HCT116 (cell line): ENCODE measurements at regions not wholly inside any gene's neighbourhood (a gene's known extent, or its start where the extent isn't known, plus 50 kb on each side); places are given as distances from the start of the nearest gene placed in this dataset.

Experiments
- ATAC-seq: fragments of 200-7000 bp; cut with Tn5 transposase; 2 replicates; pipeline ENCODE4 v1.9.1; 2020; ENCODE audit warnings: mild to moderate bottlenecking, moderate library complexity
- BruUV-seq: library from RNA; stranded (reverse); fragments of 400-500 nt; replicated peaks from 2 replicates; lab custom pipeline; 2021; lab: Mats Ljungman, UMichigan
- CTCF ChIA-PET: fragments of 300-600 bp; sonication (Branson Sonifier 250); formaldehyde crosslinking; loops from one replicate; lab custom pipeline; 2021; ENCODE audit warnings: antibody characterized with exemption; lab: Charles Lee
- POLR2A ChIA-PET: fragments of 300-600, 350-600 bp; sonication (Branson Sonifier 250); formaldehyde crosslinking; loops from one replicate; lab custom pipeline; 2021; ENCODE audit warnings: antibody characterized with exemption; lab: Charles Lee
- RAD21 ChIA-PET, 2 experiments: fragments of 300-600 bp; sonication (Branson Sonifier 250); formaldehyde crosslinking; loops; one replicate each; lab custom pipeline; 2023; ENCODE audit warnings: low total read pairs in 2 of 2; ENCODE audit not compliant: uncharacterized antibody in 2 of 2, unreplicated experiment in 2 of 2, low non-redundant PET in 1 of 2; lab: Charles Lee
- DNase-seq: peaks from one replicate; pipeline ENCODE4 v3.0.0-alpha.2; 2010; ENCODE audit warnings: low read depth, low spot score
- H2AFZ ChIP-seq: fragments of 200-600 bp; shearing (Covaris generic), sonication (generic); 2 replicates; pipeline ENCODE4 v1.6.1; 2017; ENCODE audit warnings: low read depth, mixed run types, mixed read lengths, antibody characterized with exemption, low read length; ENCODE audit not compliant: poor library complexity, severe bottlenecking
- H3K27ac ChIP-seq: 2 replicates; pipeline ENCODE4 v1.5.1; 2012; ENCODE audit warnings: low read depth, low read length
- H3K27me3 ChIP-seq: fragments of 200-600 bp; sonication (generic); 2 replicates; pipeline ENCODE4 v1.6.1; 2016; ENCODE audit warnings: mixed run types, low read length, mixed read lengths; ENCODE audit not compliant: insufficient read depth
- H3K36me3 ChIP-seq, 2 experiments: fragments of 200-500 bp in 1 of 2; fragments of 200-600 bp in 1 of 2; sonication (Bioruptor generic) in 1 of 2; sonication (generic) in 1 of 2; 2 replicates each; pipeline versions ENCODE4 v1.5.1 to v1.6.1; 2014 to 2016; ENCODE audit warnings: low read length in 2 of 2, inconsistent platforms in 1 of 2, mixed read lengths in 1 of 2, mixed run types in 1 of 2; ENCODE audit not compliant: insufficient read depth in 2 of 2, control insufficient read depth in 1 of 2
- H3K4me1 ChIP-seq, 2 experiments: fragments of 200-600 bp in 1 of 2; sonication (generic) in 1 of 2; 2 replicates each; pipeline versions ENCODE4 v1.5.1 to v1.6.1; 2012 to 2017; ENCODE audit warnings: low read length in 2 of 2, inconsistent platforms in 1 of 2, mild to moderate bottlenecking in 1 of 2, mixed read lengths in 1 of 2, mixed run types in 1 of 2, moderate library complexity in 1 of 2; ENCODE audit not compliant: insufficient read depth in 2 of 2, control insufficient read depth in 1 of 2
- H3K4me2 ChIP-seq: fragments of 200-600 bp; sonication (generic); 2 replicates; pipeline ENCODE4 v1.6.1; 2017; ENCODE audit warnings: mixed run types, low read length, mixed read lengths
- H3K4me3 ChIP-seq, 2 experiments: fragments of 200-600 bp in 1 of 2; sonication (generic) in 1 of 2; replicated peaks in 1 of 2; 2 replicates each; pipeline ENCODE4 v1.5.1; 2011 to 2016; ENCODE audit warnings: low read length in 2 of 2, control low read depth in 1 of 2, low read depth in 1 of 2, mild to moderate bottlenecking in 1 of 2, mixed read lengths in 1 of 2, mixed run types in 1 of 2
- H3K79me2 ChIP-seq: fragments of 200-600 bp; sonication (generic); 2 replicates; pipeline ENCODE4 v1.6.1; 2017; ENCODE audit warnings: mild to moderate bottlenecking, mixed run types, low read length, moderate library complexity, mixed read lengths; ENCODE audit not compliant: insufficient read depth
- H3K9ac ChIP-seq: fragments of 200-600 bp; sonication (generic); 2 replicates; pipeline ENCODE4 v1.6.1; 2016; ENCODE audit warnings: low read length, mixed read lengths
- H3K9me2 ChIP-seq: fragments of 200-600 bp; sonication (generic), shearing (Covaris generic); 2 replicates; pipeline ENCODE4 v1.6.1; 2017; ENCODE audit warnings: mixed run types, mild to moderate bottlenecking, moderate library complexity; ENCODE audit not compliant: insufficient read depth
- H3K9me3 ChIP-seq, 2 experiments: fragments of 200-500 bp in 1 of 2; fragments of 200-600 bp in 1 of 2; sonication (Bioruptor generic) in 1 of 2; sonication (generic) in 1 of 2; 2 replicates each; pipeline ENCODE4 v1.6.1; 2014 to 2017; ENCODE audit warnings: low read length in 2 of 2, mixed read lengths in 2 of 2, inconsistent platforms in 1 of 2, low read depth in 1 of 2, mild to moderate bottlenecking in 1 of 2, mixed run types in 1 of 2, moderate library complexity in 1 of 2; ENCODE audit not compliant: control insufficient read depth in 1 of 2, insufficient read depth in 1 of 2
- H4K20me1 ChIP-seq: fragments of 200-600 bp; sonication (generic), shearing (Covaris generic); 2 replicates; pipeline ENCODE4 v1.6.1; 2017; ENCODE audit warnings: mixed run types, mild to moderate bottlenecking, moderate library complexity; ENCODE audit not compliant: insufficient read depth
- CBX3 ChIP-seq: IDR thresholded peaks from 2 replicates; pipeline ENCODE4 v1.6.1; 2012; ENCODE audit warnings: low read depth
- CEBPB ChIP-seq: IDR thresholded peaks from 2 replicates; pipeline ENCODE4 v1.6.1; 2012; ENCODE audit warnings: low read depth
- CTCF ChIP-seq, 3 experiments: fragments of 200-600 bp in 1 of 3; sonication (generic) in 1 of 3; IDR thresholded peaks in 2 of 3; conservative IDR thresholded peaks in 1 of 3; 2 replicates each; pipeline ENCODE4 v1.5.1; 2012 to 2017; ENCODE audit warnings: low read depth in 2 of 3, low read length in 2 of 3, antibody characterized with exemption in 1 of 3, borderline replicate concordance in 1 of 3, control low read depth in 1 of 3, mild to moderate bottlenecking in 1 of 3, mixed read lengths in 1 of 3, mixed run types in 1 of 3, moderate library complexity in 1 of 3; ENCODE audit not compliant: insufficient read depth in 1 of 3
- EGR1 ChIP-seq: IDR thresholded peaks from 2 replicates; pipeline ENCODE4 v1.6.1; 2012; ENCODE audit warnings: low read depth
- ELF1 ChIP-seq: IDR thresholded peaks from 2 replicates; pipeline ENCODE4 v1.6.1; 2012; ENCODE audit warnings: low read depth, borderline replicate concordance
- EZH2phosphoT487 ChIP-seq: fragments of 200-600 bp; IDR thresholded peaks from 2 replicates; pipeline ENCODE4 v1.6.1; 2018; ENCODE audit warnings: antibody characterized with exemption, borderline replicate concordance
- FOSL1 ChIP-seq: IDR thresholded peaks from 2 replicates; pipeline ENCODE4 v1.6.1; 2012; ENCODE audit warnings: low read depth
- POLR2A ChIP-seq: IDR thresholded peaks from 2 replicates; pipeline ENCODE4 v1.7.0; 2011; ENCODE audit warnings: borderline replicate concordance; ENCODE audit not compliant: insufficient read depth, insufficient read length; ENCODE audit errors: extremely low read depth
- POLR2AphosphoS5 ChIP-seq: IDR thresholded peaks from 2 replicates; pipeline ENCODE4 v1.6.1; 2011; ENCODE audit warnings: mild to moderate bottlenecking, low read depth, low read length, moderate library complexity
- SIN3A ChIP-seq: IDR thresholded peaks from 2 replicates; pipeline ENCODE4 v1.6.1; 2012; ENCODE audit warnings: low read depth
- SRF ChIP-seq: IDR thresholded peaks from 2 replicates; pipeline ENCODE4 v1.6.1; 2012; ENCODE audit warnings: low read depth
- TCF7L2 ChIP-seq: IDR thresholded peaks from 2 replicates; pipeline ENCODE4 v1.7.0; 2011; ENCODE audit warnings: borderline replicate concordance, inconsistent platforms; ENCODE audit not compliant: insufficient read depth, insufficient read length; ENCODE audit errors: extremely low read depth
- YY1 ChIP-seq: IDR thresholded peaks from 2 replicates; pipeline ENCODE4 v1.6.1; 2011; ENCODE audit warnings: low read length, low read depth, moderate library complexity, mild to moderate bottlenecking; ENCODE audit not compliant: insufficient replicate concordance; ENCODE audit errors: extremely low read depth
- ZFX ChIP-seq: fragments of 450-650 bp; IDR thresholded peaks from 2 replicates; pipeline ENCODE4 v1.6.1; 2017
- ZNF274 ChIP-seq: fragments of 200-500 bp; sonication (Bioruptor generic); IDR thresholded peaks from 2 replicates; pipeline ENCODE4 v1.6.1; 2014; ENCODE audit warnings: mild to moderate bottlenecking, low read depth, low read length, inconsistent platforms
- intact Hi-C: fragments of 100-400 bp; cut with micrococcal nuclease; formaldehyde crosslinking; loops from 2 replicates; pipeline ENCODE4 v1.10.0; 2022
- TF ChIP-seq, protein P1 (sequence below): IDR thresholded peaks from 2 replicates; pipeline ENCODE4 v1.6.1; 2012; ENCODE audit warnings: low read depth
- TF ChIP-seq, protein P2 (sequence below): IDR thresholded peaks from 2 replicates; pipeline ENCODE4 v1.6.1; 2011; ENCODE audit warnings: mild to moderate bottlenecking, low read length, moderate library complexity; ENCODE audit not compliant: insufficient replicate concordance; ENCODE audit errors: extremely low read depth
- TF ChIP-seq, protein P3 (sequence below): IDR thresholded peaks from 2 replicates; pipeline ENCODE4 v1.6.1; 2012
- TF ChIP-seq, protein P4 (sequence below): IDR thresholded peaks from 2 replicates; pipeline ENCODE4 v1.6.1; 2012

- no TSS peak for BruUV-seq
- ATAC-seq (no peak), DNase-seq (no peak)
- RAD21 ChIA-PET, result interaction anchor here in 1 of 2 experiments (0.7 kb wide), 1 partner anchor 11 kb away, joined by 3 read pairs; no protein-coding TSS in a partner anchor
- intact Hi-C loops, result no loop called here
- H3K4me2 ChIP-seq, result no peak overlapping the region
- no peak for TF ChIP-seq EGR1
- TF ChIP-seq, protein P1, sequence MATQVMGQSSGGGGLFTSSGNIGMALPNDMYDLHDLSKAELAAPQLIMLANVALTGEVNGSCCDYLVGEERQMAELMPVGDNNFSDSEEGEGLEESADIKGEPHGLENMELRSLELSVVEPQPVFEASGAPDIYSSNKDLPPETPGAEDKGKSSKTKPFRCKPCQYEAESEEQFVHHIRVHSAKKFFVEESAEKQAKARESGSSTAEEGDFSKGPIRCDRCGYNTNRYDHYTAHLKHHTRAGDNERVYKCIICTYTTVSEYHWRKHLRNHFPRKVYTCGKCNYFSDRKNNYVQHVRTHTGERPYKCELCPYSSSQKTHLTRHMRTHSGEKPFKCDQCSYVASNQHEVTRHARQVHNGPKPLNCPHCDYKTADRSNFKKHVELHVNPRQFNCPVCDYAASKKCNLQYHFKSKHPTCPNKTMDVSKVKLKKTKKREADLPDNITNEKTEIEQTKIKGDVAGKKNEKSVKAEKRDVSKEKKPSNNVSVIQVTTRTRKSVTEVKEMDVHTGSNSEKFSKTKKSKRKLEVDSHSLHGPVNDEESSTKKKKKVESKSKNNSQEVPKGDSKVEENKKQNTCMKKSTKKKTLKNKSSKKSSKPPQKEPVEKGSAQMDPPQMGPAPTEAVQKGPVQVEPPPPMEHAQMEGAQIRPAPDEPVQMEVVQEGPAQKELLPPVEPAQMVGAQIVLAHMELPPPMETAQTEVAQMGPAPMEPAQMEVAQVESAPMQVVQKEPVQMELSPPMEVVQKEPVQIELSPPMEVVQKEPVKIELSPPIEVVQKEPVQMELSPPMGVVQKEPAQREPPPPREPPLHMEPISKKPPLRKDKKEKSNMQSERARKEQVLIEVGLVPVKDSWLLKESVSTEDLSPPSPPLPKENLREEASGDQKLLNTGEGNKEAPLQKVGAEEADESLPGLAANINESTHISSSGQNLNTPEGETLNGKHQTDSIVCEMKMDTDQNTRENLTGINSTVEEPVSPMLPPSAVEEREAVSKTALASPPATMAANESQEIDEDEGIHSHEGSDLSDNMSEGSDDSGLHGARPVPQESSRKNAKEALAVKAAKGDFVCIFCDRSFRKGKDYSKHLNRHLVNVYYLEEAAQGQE, result no peak
- no peak for TF ChIP-seq EZH2phosphoT487
- no peak for TF ChIP-seq FOSL1
- TF ChIP-seq SRF, result no peak
- TF ChIP-seq POLR2AphosphoS5, result no peak
- no peak for TF ChIP-seq ELF1
- TF ChIP-seq, protein P2, sequence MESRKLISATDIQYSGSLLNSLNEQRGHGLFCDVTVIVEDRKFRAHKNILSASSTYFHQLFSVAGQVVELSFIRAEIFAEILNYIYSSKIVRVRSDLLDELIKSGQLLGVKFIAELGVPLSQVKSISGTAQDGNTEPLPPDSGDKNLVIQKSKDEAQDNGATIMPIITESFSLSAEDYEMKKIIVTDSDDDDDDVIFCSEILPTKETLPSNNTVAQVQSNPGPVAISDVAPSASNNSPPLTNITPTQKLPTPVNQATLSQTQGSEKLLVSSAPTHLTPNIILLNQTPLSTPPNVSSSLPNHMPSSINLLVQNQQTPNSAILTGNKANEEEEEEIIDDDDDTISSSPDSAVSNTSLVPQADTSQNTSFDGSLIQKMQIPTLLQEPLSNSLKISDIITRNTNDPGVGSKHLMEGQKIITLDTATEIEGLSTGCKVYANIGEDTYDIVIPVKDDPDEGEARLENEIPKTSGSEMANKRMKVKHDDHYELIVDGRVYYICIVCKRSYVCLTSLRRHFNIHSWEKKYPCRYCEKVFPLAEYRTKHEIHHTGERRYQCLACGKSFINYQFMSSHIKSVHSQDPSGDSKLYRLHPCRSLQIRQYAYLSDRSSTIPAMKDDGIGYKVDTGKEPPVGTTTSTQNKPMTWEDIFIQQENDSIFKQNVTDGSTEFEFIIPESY, result no peak
- TF ChIP-seq CTCF (IDR thresholded peaks at IDR 0.05 in 2 of 3, conservative IDR thresholded peaks at IDR 0.05 in 1 of 3; ENCODE audit: borderline replicate concordance in 1 of 3, insufficient read depth in 1 of 3, low read depth in 2 of 3, low read length in 2 of 3), result no peak
- TF ChIP-seq CEBPB, result no peak
- TF ChIP-seq, protein P3, sequence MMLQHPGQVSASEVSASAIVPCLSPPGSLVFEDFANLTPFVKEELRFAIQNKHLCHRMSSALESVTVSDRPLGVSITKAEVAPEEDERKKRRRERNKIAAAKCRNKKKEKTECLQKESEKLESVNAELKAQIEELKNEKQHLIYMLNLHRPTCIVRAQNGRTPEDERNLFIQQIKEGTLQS, result no peak
- no peak for TF ChIP-seq ZFX
- TF ChIP-seq ZNF274, result no peak
- TF ChIP-seq YY1, result no peak
- TF ChIP-seq, protein P4, sequence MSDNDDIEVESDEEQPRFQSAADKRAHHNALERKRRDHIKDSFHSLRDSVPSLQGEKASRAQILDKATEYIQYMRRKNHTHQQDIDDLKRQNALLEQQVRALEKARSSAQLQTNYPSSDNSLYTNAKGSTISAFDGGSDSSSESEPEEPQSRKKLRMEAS, result no peak
- TF ChIP-seq SIN3A, result no peak
- TF ChIP-seq CBX3, result no peak
- no peak for TF ChIP-seq TCF7L2
- TF ChIP-seq POLR2A, result no peak
- H3K4me1 ChIP-seq, result peaks cover 0 to 17% of the 10 kb centered on the region in 2 experiments; a peak in 1 of 4 replicates
- POLR2A ChIA-PET, result no interaction called here
- H3K4me3 ChIP-seq, result no peak overlapping the region
- no peaks in the 10 kb centered on the region for H3K36me3 ChIP-seq
- H4K20me1 ChIP-seq, result no peaks in the 10 kb centered on the region
- no peak overlapping the region for H3K9ac ChIP-seq
- H3K79me2 ChIP-seq, result no peaks in the 10 kb centered on the region
- H2AFZ ChIP-seq, result no peak overlapping the region
- no peaks in the 10 kb centered on the region for H3K9me2 ChIP-seq
- CTCF ChIA-PET, result no interaction called here
- no peak overlapping the region for H3K27ac ChIP-seq
- H3K27me3 ChIP-seq, result no peaks in the 10 kb centered on the region
- no peaks in the 10 kb centered on the region for H3K9me3 ChIP-seq
Measured at GRCh38 chr9:110027671-110028081, 180.3 kb downstream of the C9orf152 start.
